HCT116 (cell line): ENCODE measurements at regions not wholly inside any gene's neighbourhood (a gene's known extent, or its start where the extent isn't known, plus 50 kb on each side); places are given as distances from the start of the nearest gene placed in this dataset.

Experiments
- ATAC-seq: fragments of 200-7000 bp; cut with Tn5 transposase; 2 replicates; pipeline ENCODE4 v1.9.1; 2020; ENCODE audit warnings: mild to moderate bottlenecking, moderate library complexity
- BruUV-seq: library from RNA; stranded (reverse); fragments of 400-500 nt; replicated peaks from 2 replicates; lab custom pipeline; 2021; lab: Mats Ljungman, UMichigan
- CTCF ChIA-PET: fragments of 300-600 bp; sonication (Branson Sonifier 250); formaldehyde crosslinking; loops from one replicate; lab custom pipeline; 2021; ENCODE audit warnings: antibody characterized with exemption; lab: Charles Lee
- POLR2A ChIA-PET: fragments of 300-600, 350-600 bp; sonication (Branson Sonifier 250); formaldehyde crosslinking; loops from one replicate; lab custom pipeline; 2021; ENCODE audit warnings: antibody characterized with exemption; lab: Charles Lee
- RAD21 ChIA-PET, 2 experiments: fragments of 300-600 bp; sonication (Branson Sonifier 250); formaldehyde crosslinking; loops; one replicate each; lab custom pipeline; 2023; ENCODE audit warnings: low total read pairs in 2 of 2; ENCODE audit not compliant: uncharacterized antibody in 2 of 2, unreplicated experiment in 2 of 2, low non-redundant PET in 1 of 2; lab: Charles Lee
- DNase-seq: peaks from one replicate; pipeline ENCODE4 v3.0.0-alpha.2; 2010; ENCODE audit warnings: low read depth, low spot score
- H2AFZ ChIP-seq: fragments of 200-600 bp; shearing (Covaris generic), sonication (generic); 2 replicates; pipeline ENCODE4 v1.6.1; 2017; ENCODE audit warnings: low read depth, mixed run types, mixed read lengths, antibody characterized with exemption, low read length; ENCODE audit not compliant: poor library complexity, severe bottlenecking
- H3K27ac ChIP-seq: 2 replicates; pipeline ENCODE4 v1.5.1; 2012; ENCODE audit warnings: low read depth, low read length
- H3K27me3 ChIP-seq: fragments of 200-600 bp; sonication (generic); 2 replicates; pipeline ENCODE4 v1.6.1; 2016; ENCODE audit warnings: mixed run types, low read length, mixed read lengths; ENCODE audit not compliant: insufficient read depth
- H3K36me3 ChIP-seq, 2 experiments: fragments of 200-500 bp in 1 of 2; fragments of 200-600 bp in 1 of 2; sonication (Bioruptor generic) in 1 of 2; sonication (generic) in 1 of 2; 2 replicates each; pipeline versions ENCODE4 v1.5.1 to v1.6.1; 2014 to 2016; ENCODE audit warnings: low read length in 2 of 2, inconsistent platforms in 1 of 2, mixed read lengths in 1 of 2, mixed run types in 1 of 2; ENCODE audit not compliant: insufficient read depth in 2 of 2, control insufficient read depth in 1 of 2
- H3K4me1 ChIP-seq, 2 experiments: fragments of 200-600 bp in 1 of 2; sonication (generic) in 1 of 2; 2 replicates each; pipeline versions ENCODE4 v1.5.1 to v1.6.1; 2012 to 2017; ENCODE audit warnings: low read length in 2 of 2, inconsistent platforms in 1 of 2, mild to moderate bottlenecking in 1 of 2, mixed read lengths in 1 of 2, mixed run types in 1 of 2, moderate library complexity in 1 of 2; ENCODE audit not compliant: insufficient read depth in 2 of 2, control insufficient read depth in 1 of 2
- H3K4me2 ChIP-seq: fragments of 200-600 bp; sonication (generic); 2 replicates; pipeline ENCODE4 v1.6.1; 2017; ENCODE audit warnings: mixed run types, low read length, mixed read lengths
- H3K4me3 ChIP-seq, 2 experiments: fragments of 200-600 bp in 1 of 2; sonication (generic) in 1 of 2; replicated peaks in 1 of 2; 2 replicates each; pipeline ENCODE4 v1.5.1; 2011 to 2016; ENCODE audit warnings: low read length in 2 of 2, control low read depth in 1 of 2, low read depth in 1 of 2, mild to moderate bottlenecking in 1 of 2, mixed read lengths in 1 of 2, mixed run types in 1 of 2
- H3K79me2 ChIP-seq: fragments of 200-600 bp; sonication (generic); 2 replicates; pipeline ENCODE4 v1.6.1; 2017; ENCODE audit warnings: mild to moderate bottlenecking, mixed run types, low read length, moderate library complexity, mixed read lengths; ENCODE audit not compliant: insufficient read depth
- H3K9ac ChIP-seq: fragments of 200-600 bp; sonication (generic); 2 replicates; pipeline ENCODE4 v1.6.1; 2016; ENCODE audit warnings: low read length, mixed read lengths
- H3K9me2 ChIP-seq: fragments of 200-600 bp; sonication (generic), shearing (Covaris generic); 2 replicates; pipeline ENCODE4 v1.6.1; 2017; ENCODE audit warnings: mixed run types, mild to moderate bottlenecking, moderate library complexity; ENCODE audit not compliant: insufficient read depth
- H3K9me3 ChIP-seq, 2 experiments: fragments of 200-500 bp in 1 of 2; fragments of 200-600 bp in 1 of 2; sonication (Bioruptor generic) in 1 of 2; sonication (generic) in 1 of 2; 2 replicates each; pipeline ENCODE4 v1.6.1; 2014 to 2017; ENCODE audit warnings: low read length in 2 of 2, mixed read lengths in 2 of 2, inconsistent platforms in 1 of 2, low read depth in 1 of 2, mild to moderate bottlenecking in 1 of 2, mixed run types in 1 of 2, moderate library complexity in 1 of 2; ENCODE audit not compliant: control insufficient read depth in 1 of 2, insufficient read depth in 1 of 2
- H4K20me1 ChIP-seq: fragments of 200-600 bp; sonication (generic), shearing (Covaris generic); 2 replicates; pipeline ENCODE4 v1.6.1; 2017; ENCODE audit warnings: mixed run types, mild to moderate bottlenecking, moderate library complexity; ENCODE audit not compliant: insufficient read depth
- CBX3 ChIP-seq: IDR thresholded peaks from 2 replicates; pipeline ENCODE4 v1.6.1; 2012; ENCODE audit warnings: low read depth
- CEBPB ChIP-seq: IDR thresholded peaks from 2 replicates; pipeline ENCODE4 v1.6.1; 2012; ENCODE audit warnings: low read depth
- EZH2 ChIP-seq: fragments of 200-600 bp; sonication (generic); IDR thresholded peaks from 2 replicates; pipeline ENCODE4 v1.6.1; 2017; ENCODE audit warnings: antibody characterized with exemption, mixed run types
- JUND ChIP-seq: IDR thresholded peaks from 2 replicates; pipeline ENCODE4 v1.6.1; 2012
- POLR2A ChIP-seq: IDR thresholded peaks from 2 replicates; pipeline ENCODE4 v1.7.0; 2011; ENCODE audit warnings: borderline replicate concordance; ENCODE audit not compliant: insufficient read depth, insufficient read length; ENCODE audit errors: extremely low read depth
- RAD21 ChIP-seq: IDR thresholded peaks from 2 replicates; pipeline ENCODE4 v1.6.1; 2012; ENCODE audit warnings: low read depth, mild to moderate bottlenecking
- SP1 ChIP-seq: IDR thresholded peaks from 2 replicates; pipeline ENCODE4 v1.6.1; 2012; ENCODE audit warnings: low read depth
- SRF ChIP-seq: IDR thresholded peaks from 2 replicates; pipeline ENCODE4 v1.6.1; 2012; ENCODE audit warnings: low read depth
- TCF7L2 ChIP-seq: IDR thresholded peaks from 2 replicates; pipeline ENCODE4 v1.7.0; 2011; ENCODE audit warnings: borderline replicate concordance, inconsistent platforms; ENCODE audit not compliant: insufficient read depth, insufficient read length; ENCODE audit errors: extremely low read depth
- YY1 ChIP-seq: IDR thresholded peaks from 2 replicates; pipeline ENCODE4 v1.6.1; 2011; ENCODE audit warnings: low read length, low read depth, moderate library complexity, mild to moderate bottlenecking; ENCODE audit not compliant: insufficient replicate concordance; ENCODE audit errors: extremely low read depth
- ZFX ChIP-seq: fragments of 450-650 bp; IDR thresholded peaks from 2 replicates; pipeline ENCODE4 v1.6.1; 2017
- ZNF274 ChIP-seq: fragments of 200-500 bp; sonication (Bioruptor generic); IDR thresholded peaks from 2 replicates; pipeline ENCODE4 v1.6.1; 2014; ENCODE audit warnings: mild to moderate bottlenecking, low read depth, low read length, inconsistent platforms
- intact Hi-C: fragments of 100-400 bp; cut with micrococcal nuclease; formaldehyde crosslinking; loops from 2 replicates; pipeline ENCODE4 v1.10.0; 2022
- TF ChIP-seq, protein P1 (sequence below): IDR thresholded peaks from 2 replicates; pipeline ENCODE4 v1.6.1; 2012; ENCODE audit warnings: low read depth
- TF ChIP-seq, protein P2 (sequence below), 3 experiments: fragments of 200-600 bp in 1 of 3; sonication (generic) in 1 of 3; IDR thresholded peaks in 2 of 3; conservative IDR thresholded peaks in 1 of 3; 2 replicates each; pipeline ENCODE4 v1.5.1; 2012 to 2017; ENCODE audit warnings: low read depth in 2 of 3, low read length in 2 of 3, antibody characterized with exemption in 1 of 3, borderline replicate concordance in 1 of 3, control low read depth in 1 of 3, mild to moderate bottlenecking in 1 of 3, mixed read lengths in 1 of 3, mixed run types in 1 of 3, moderate library complexity in 1 of 3; ENCODE audit not compliant: insufficient read depth in 1 of 3
- TF ChIP-seq, protein P3 (sequence below): IDR thresholded peaks from 2 replicates; pipeline ENCODE4 v1.6.1; 2012

DNA sequence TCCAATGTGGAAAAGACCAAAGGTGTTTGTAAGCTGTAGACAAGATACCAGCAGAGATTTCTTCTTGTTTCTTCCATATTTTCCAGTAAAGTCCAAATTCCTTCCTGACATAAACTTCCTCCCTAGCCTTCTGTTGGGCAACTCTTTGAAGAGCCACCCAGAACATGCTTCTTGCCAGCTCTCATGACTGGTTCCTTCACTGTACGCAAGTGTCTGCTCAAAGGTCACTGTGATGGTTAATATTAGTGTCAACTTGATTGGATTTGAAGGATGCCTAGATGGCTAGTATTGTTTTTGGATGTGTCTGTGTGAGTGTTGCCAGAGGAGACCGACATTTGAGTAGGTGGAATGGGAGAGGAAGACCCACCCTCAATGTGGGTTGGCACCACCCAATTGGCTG is 416.6 kb upstream of the RUNX1 start:
- no peak for ATAC-seq

More for the DNA sequence above, 416.6 kb upstream of the RUNX1 start:
- Histone ChIP-seq H3K79me2 (no peaks in the 10 kb centered on the region), H3K27me3 (no peaks in the 10 kb centered on the region), H3K36me3 (no peaks in the 10 kb centered on the region), H3K4me3 (no peak overlapping the region), H3K9me2 (no peaks in the 10 kb centered on the region), H3K9me3 (no peaks in the 10 kb centered on the region), H3K9ac (no peak overlapping the region), H3K27ac (no peak overlapping the region)
- CTCF ChIA-PET: no interaction called here
- POLR2A ChIA-PET: no interaction called here
- RAD21 ChIA-PET: no interaction called here
- DNase-seq: no peak
- intact Hi-C loops: no loop called here
- BruUV-seq: no TSS peak
- TF ChIP-seq ZNF274 (no peak), YY1 (no peak), EZH2 (no peak), POLR2A (no peak), TCF7L2 (no peak), SP1 (no peak), CEBPB (no peak), ZFX (no peak), JUND (no peak), SRF (no peak), CBX3 (no peak), RAD21 (no peak)
- TF ChIP-seq, protein P1, sequence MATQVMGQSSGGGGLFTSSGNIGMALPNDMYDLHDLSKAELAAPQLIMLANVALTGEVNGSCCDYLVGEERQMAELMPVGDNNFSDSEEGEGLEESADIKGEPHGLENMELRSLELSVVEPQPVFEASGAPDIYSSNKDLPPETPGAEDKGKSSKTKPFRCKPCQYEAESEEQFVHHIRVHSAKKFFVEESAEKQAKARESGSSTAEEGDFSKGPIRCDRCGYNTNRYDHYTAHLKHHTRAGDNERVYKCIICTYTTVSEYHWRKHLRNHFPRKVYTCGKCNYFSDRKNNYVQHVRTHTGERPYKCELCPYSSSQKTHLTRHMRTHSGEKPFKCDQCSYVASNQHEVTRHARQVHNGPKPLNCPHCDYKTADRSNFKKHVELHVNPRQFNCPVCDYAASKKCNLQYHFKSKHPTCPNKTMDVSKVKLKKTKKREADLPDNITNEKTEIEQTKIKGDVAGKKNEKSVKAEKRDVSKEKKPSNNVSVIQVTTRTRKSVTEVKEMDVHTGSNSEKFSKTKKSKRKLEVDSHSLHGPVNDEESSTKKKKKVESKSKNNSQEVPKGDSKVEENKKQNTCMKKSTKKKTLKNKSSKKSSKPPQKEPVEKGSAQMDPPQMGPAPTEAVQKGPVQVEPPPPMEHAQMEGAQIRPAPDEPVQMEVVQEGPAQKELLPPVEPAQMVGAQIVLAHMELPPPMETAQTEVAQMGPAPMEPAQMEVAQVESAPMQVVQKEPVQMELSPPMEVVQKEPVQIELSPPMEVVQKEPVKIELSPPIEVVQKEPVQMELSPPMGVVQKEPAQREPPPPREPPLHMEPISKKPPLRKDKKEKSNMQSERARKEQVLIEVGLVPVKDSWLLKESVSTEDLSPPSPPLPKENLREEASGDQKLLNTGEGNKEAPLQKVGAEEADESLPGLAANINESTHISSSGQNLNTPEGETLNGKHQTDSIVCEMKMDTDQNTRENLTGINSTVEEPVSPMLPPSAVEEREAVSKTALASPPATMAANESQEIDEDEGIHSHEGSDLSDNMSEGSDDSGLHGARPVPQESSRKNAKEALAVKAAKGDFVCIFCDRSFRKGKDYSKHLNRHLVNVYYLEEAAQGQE: no peak
- TF ChIP-seq, protein P2, sequence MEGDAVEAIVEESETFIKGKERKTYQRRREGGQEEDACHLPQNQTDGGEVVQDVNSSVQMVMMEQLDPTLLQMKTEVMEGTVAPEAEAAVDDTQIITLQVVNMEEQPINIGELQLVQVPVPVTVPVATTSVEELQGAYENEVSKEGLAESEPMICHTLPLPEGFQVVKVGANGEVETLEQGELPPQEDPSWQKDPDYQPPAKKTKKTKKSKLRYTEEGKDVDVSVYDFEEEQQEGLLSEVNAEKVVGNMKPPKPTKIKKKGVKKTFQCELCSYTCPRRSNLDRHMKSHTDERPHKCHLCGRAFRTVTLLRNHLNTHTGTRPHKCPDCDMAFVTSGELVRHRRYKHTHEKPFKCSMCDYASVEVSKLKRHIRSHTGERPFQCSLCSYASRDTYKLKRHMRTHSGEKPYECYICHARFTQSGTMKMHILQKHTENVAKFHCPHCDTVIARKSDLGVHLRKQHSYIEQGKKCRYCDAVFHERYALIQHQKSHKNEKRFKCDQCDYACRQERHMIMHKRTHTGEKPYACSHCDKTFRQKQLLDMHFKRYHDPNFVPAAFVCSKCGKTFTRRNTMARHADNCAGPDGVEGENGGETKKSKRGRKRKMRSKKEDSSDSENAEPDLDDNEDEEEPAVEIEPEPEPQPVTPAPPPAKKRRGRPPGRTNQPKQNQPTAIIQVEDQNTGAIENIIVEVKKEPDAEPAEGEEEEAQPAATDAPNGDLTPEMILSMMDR (IDR thresholded peaks at IDR 0.05 in 2 of 3, conservative IDR thresholded peaks at IDR 0.05 in 1 of 3; ENCODE audit: borderline replicate concordance in 1 of 3, insufficient read depth in 1 of 3, low read depth in 2 of 3, low read length in 2 of 3): no peak
- TF ChIP-seq, protein P3, sequence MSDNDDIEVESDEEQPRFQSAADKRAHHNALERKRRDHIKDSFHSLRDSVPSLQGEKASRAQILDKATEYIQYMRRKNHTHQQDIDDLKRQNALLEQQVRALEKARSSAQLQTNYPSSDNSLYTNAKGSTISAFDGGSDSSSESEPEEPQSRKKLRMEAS: no peak
- TF ChIP-seq, all 23 proteins: peak for 0
- Histone ChIP-seq H3K4me1 (peaks cover 0 to 3% of the 10 kb centered on the region in 2 experiments; a peak in 1 of 4 replicates), H4K20me1 (no peaks in the 10 kb centered on the region), H2AFZ (no peak overlapping the region), H3K4me2 (no peak overlapping the region)
